IMR-90 (cell line): ENCODE measurements at regions not wholly inside any gene's neighbourhood (a gene's known extent, or its start where the extent isn't known, plus 50 kb on each side); places are given as distances from the start of the nearest gene placed in this dataset.
A peak's percentile ranks its signal among the peaks of the same experiment; 100 is the strongest.

ENCODE experiments used
- ATAC-seq: fragments of 200-7000 bp; cut with Tn5 transposase; 2 replicates; pipeline ENCODE4 v1.9.1; 2020; ENCODE audit warnings: low read depth, mild to moderate bottlenecking, moderate library complexity
- BruUV-seq: library from RNA; stranded (reverse); fragments of 400-500 nt; replicated peaks from 2 replicates; lab custom pipeline; 2021; lab: Mats Ljungman, UMichigan
- CTCF ChIA-PET: fragments of 300-600 bp; formaldehyde crosslinking; extraction: SDS; loops from one replicate; lab custom pipeline; 2021; ENCODE audit warnings: antibody characterized with exemption; lab: Yijun Ruan, JAX
- POLR2A ChIA-PET: fragments of 300-600 bp; sonication (Branson Sonifier 250); formaldehyde crosslinking; loops from one replicate; lab custom pipeline; 2022; ENCODE audit warnings: antibody characterized with exemption; ENCODE audit not compliant: unreplicated experiment; lab: Charles Lee
- DNase-seq: peaks from one replicate; pipeline ENCODE4 v3.0.0; 2013
- H2AFZ ChIP-seq: replicated peaks from 2 replicates; pipeline ENCODE3; 2013; ENCODE audit warnings: low read length, mild to moderate bottlenecking; ENCODE audit not compliant: poor library complexity
- H2AK5ac ChIP-seq: 2 replicates; pipeline ENCODE4 v1.6.1; 2013; ENCODE audit warnings: low read depth, low read length, inconsistent platforms
- H2AK9ac ChIP-seq: replicated peaks from 2 replicates; pipeline ENCODE3; 2013; ENCODE audit warnings: mild to moderate bottlenecking, low read depth, low read length, moderate library complexity; ENCODE audit not compliant: poor library complexity
- H2BK120ac ChIP-seq: 2 replicates; pipeline ENCODE4 v1.6.1; 2013; ENCODE audit warnings: low read depth, low read length, inconsistent platforms
- H2BK15ac ChIP-seq: 3 replicates; pipeline ENCODE4 v1.6.1; 2013; ENCODE audit warnings: low read depth, low read length, inconsistent platforms
- H2BK20ac ChIP-seq: 2 replicates; pipeline ENCODE4 v1.6.1; 2013; ENCODE audit warnings: low read depth, mild to moderate bottlenecking, inconsistent platforms, low read length, moderate library complexity
- H2BK5ac ChIP-seq: 2 replicates; pipeline ENCODE4 v1.6.1; 2013; ENCODE audit warnings: mild to moderate bottlenecking, low read depth, low read length, inconsistent platforms; ENCODE audit not compliant: poor library complexity, severe bottlenecking
- H3K14ac ChIP-seq: replicated peaks from 2 replicates; pipeline ENCODE4 v1.6.1; 2013; ENCODE audit warnings: low read depth, low read length, inconsistent platforms
- H3K18ac ChIP-seq: 2 replicates; pipeline ENCODE4 v1.6.1; 2013; ENCODE audit warnings: low read depth, low read length, control low read depth
- H3K23ac ChIP-seq: 2 replicates; pipeline ENCODE4 v1.6.1; 2013; ENCODE audit warnings: low read depth, low read length, inconsistent platforms
- H3K27ac ChIP-seq: 2 replicates; pipeline ENCODE4 v1.5.1; 2013; ENCODE audit warnings: mild to moderate bottlenecking, control low read depth, low read length; ENCODE audit not compliant: insufficient read depth
- H3K27me3 ChIP-seq: 2 replicates; pipeline ENCODE4 v1.6.1; 2013; ENCODE audit warnings: low read length; ENCODE audit not compliant: control insufficient read depth, insufficient read depth
- H3K36me3 ChIP-seq: 2 replicates; pipeline ENCODE4 v1.6.1; 2013; ENCODE audit warnings: low read length, mixed read lengths; ENCODE audit not compliant: control insufficient read depth, insufficient read depth
- H3K4ac ChIP-seq: 2 replicates; pipeline ENCODE4 v1.6.1; 2013; ENCODE audit warnings: low read depth, low read length, inconsistent platforms
- H3K4me1 ChIP-seq: 2 replicates; pipeline ENCODE4 v1.6.1; 2013; ENCODE audit warnings: low read length, mixed read lengths; ENCODE audit not compliant: control insufficient read depth, insufficient read depth
- H3K4me2 ChIP-seq: 2 replicates; pipeline ENCODE4 v1.6.1; 2013; ENCODE audit warnings: low read depth, mild to moderate bottlenecking, control low read depth, low read length, moderate library complexity
- H3K4me3 ChIP-seq: 2 replicates; pipeline ENCODE4 v1.5.1; 2013; ENCODE audit warnings: low read depth, mild to moderate bottlenecking, control low read depth, low read length, moderate library complexity; ENCODE audit not compliant: insufficient read depth
- H3K56ac ChIP-seq: 2 replicates; pipeline ENCODE4 v1.6.1; 2013; ENCODE audit warnings: low read length, inconsistent platforms; ENCODE audit not compliant: insufficient read depth; ENCODE audit errors: extremely low read depth
- H3K79me1 ChIP-seq, 2 experiments: 2 replicates each; pipeline ENCODE4 v1.6.1; 2013; ENCODE audit warnings: low read length in 2 of 2, inconsistent platforms in 1 of 2, low read depth in 1 of 2
- H3K9ac ChIP-seq: 2 replicates; pipeline ENCODE4 v1.6.1; 2013; ENCODE audit warnings: low read depth, low read length, control low read depth
- H3K9me1 ChIP-seq: 2 replicates; pipeline ENCODE4 v1.6.1; 2013; ENCODE audit warnings: low read length, inconsistent platforms; ENCODE audit not compliant: insufficient read depth
- H3K9me3 ChIP-seq: 2 replicates; pipeline ENCODE4 v1.6.1; 2013; ENCODE audit warnings: low read length; ENCODE audit not compliant: control insufficient read depth, insufficient read depth
- H4K20me1 ChIP-seq: 2 replicates; pipeline ENCODE4 v1.6.1; 2013; ENCODE audit warnings: low read length, inconsistent platforms; ENCODE audit not compliant: insufficient read depth
- H4K5ac ChIP-seq: 2 replicates; pipeline ENCODE4 v1.6.1; 2013; ENCODE audit warnings: mild to moderate bottlenecking, low read depth, low read length, control low read depth
- H4K8ac ChIP-seq, 2 experiments: 2 replicates each; pipeline ENCODE4 v1.6.1; 2013; ENCODE audit warnings: low read depth in 2 of 2, low read length in 2 of 2, control low read depth in 1 of 2, inconsistent platforms in 1 of 2
- H4K91ac ChIP-seq: 2 replicates; pipeline ENCODE4 v1.6.1; 2013; ENCODE audit warnings: low read depth, low read length, inconsistent platforms; ENCODE audit not compliant: insufficient read depth
- BHLHE40 ChIP-seq: fragments of 150-350 bp; IDR thresholded peaks from 2 replicates; pipeline ENCODE4 v1.6.1; 2016; ENCODE audit warnings: mild to moderate bottlenecking, low read depth, low read length
- FOS ChIP-seq: fragments of 150-350 bp; IDR thresholded peaks from 2 replicates; pipeline ENCODE4 v1.6.1; 2016; ENCODE audit warnings: low read depth, low read length
- MAFK ChIP-seq: IDR thresholded peaks from 2 replicates; pipeline ENCODE4 v1.6.1; 2012; ENCODE audit warnings: low read depth, low read length, improper control_type of control experiment
- MXI1 ChIP-seq: IDR thresholded peaks from 2 replicates; pipeline ENCODE4 v1.6.1; 2012; ENCODE audit warnings: low read depth, mild to moderate bottlenecking, low read length, moderate library complexity, borderline replicate concordance
- NFE2L2 ChIP-seq: fragments of 150-350 bp; IDR thresholded peaks from 2 replicates; pipeline ENCODE4 v1.6.1; 2016; ENCODE audit warnings: low read depth, mild to moderate bottlenecking, low read length
- POLR2A ChIP-seq: IDR thresholded peaks from 2 replicates; pipeline ENCODE4 v1.6.1; 2012; ENCODE audit warnings: mild to moderate bottlenecking, low read depth, low read length
- RCOR1 ChIP-seq: IDR thresholded peaks from 2 replicates; pipeline ENCODE4 v1.6.1; 2012; ENCODE audit warnings: mild to moderate bottlenecking, low read length, improper control_type of control experiment; ENCODE audit not compliant: insufficient replicate concordance
- RFX5 ChIP-seq: IDR thresholded peaks from 2 replicates; pipeline ENCODE4 v1.8.0; 2012; ENCODE audit warnings: low read depth, mild to moderate bottlenecking, low read length, moderate library complexity
- SMC3 ChIP-seq: fragments of 150-350 bp; IDR thresholded peaks from 2 replicates; pipeline ENCODE4 v1.6.1; 2016; ENCODE audit warnings: low read depth, mild to moderate bottlenecking, antibody characterized with exemption, low read length, moderate library complexity
- WGBS, 2 experiments: methylation state at CpG; one replicate each; pipeline versions ENCODE4 v1.1.5 to v1.1.7; 2013; ENCODE audit warnings: missing lambda C conversion rate in 2 of 2; ENCODE audit not compliant: insufficient read length in 1 of 2; ENCODE audit errors: extremely low coverage in 2 of 2; 5-methylcytosine and 5-hydroxymethylcytosine counted together
- dilution Hi-C: fragments of 300-500 bp; cut with HindIII; formaldehyde crosslinking; loops from one replicate; pipeline ENCODE4 v1.14.3; 2018; ENCODE audit warnings: low sequenced_read_pairs; ENCODE audit not compliant: unreplicated experiment
- in situ Hi-C: fragments of 300-500 bp; cut with MboI; formaldehyde crosslinking; loops from 3 replicates; pipeline ENCODE4 v1.14.3; 2019; ENCODE audit warnings: low sequenced_read_pairs, inconsistent platforms, mixed read lengths
- intact Hi-C: fragments of 100-400 bp; cut with micrococcal nuclease; formaldehyde crosslinking; loops from 2 replicates; pipeline ENCODE4 v1.10.0; 2022
- TF ChIP-seq, protein P1 (sequence below): fragments of 150-350 bp; IDR thresholded peaks from 2 replicates; pipeline ENCODE4 v1.6.1; 2016; ENCODE audit warnings: low read depth, mild to moderate bottlenecking, low read length, moderate library complexity, borderline replicate concordance
- TF ChIP-seq, protein P2 (sequence below): fragments of 150-350 bp; IDR thresholded peaks from 2 replicates; pipeline ENCODE4 v1.6.1; 2017; ENCODE audit warnings: mild to moderate bottlenecking, antibody characterized with exemption, low read length, low read depth
- TF ChIP-seq, protein P3 (sequence below): conservative IDR thresholded peaks from 2 replicates; pipeline ENCODE4 v1.5.1; 2012; ENCODE audit warnings: mild to moderate bottlenecking, low read depth, low read length, improper control_type of control experiment

DNA sequence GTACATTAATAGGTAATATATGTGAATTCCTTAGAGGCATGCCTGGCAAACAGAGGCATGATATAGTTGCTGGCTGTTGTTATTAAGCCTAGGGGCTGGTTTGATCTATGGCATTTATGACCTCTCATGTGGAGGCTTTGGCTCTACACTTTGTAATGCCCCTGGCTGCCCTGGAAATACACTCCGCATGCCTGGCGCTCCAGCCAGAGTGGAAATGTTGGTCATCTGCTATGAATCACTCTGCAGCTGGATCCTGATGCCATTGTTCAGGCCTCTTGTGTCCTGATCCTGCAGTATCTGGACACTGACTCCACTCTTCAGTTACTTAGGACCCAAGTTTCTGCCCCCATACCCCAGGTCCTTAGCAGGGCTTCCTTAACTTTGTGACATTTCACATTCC, 200.5 kb upstream of the PCSK2 start:
- H4K91ac ChIP-seq: peak overlapping the region; percentile 46; the same call in 1 of the 2 replicates
- no TSS peak for BruUV-seq
- peak overlapping the region; percentile 53 for H2BK5ac ChIP-seq
- intact Hi-C loops (no loop called here), dilution Hi-C loops (no loop called here), in situ Hi-C loops (no loop called here)
- peak overlapping the region; percentile 76; the same call in 2 of the 3 replicates for H2BK15ac ChIP-seq
- peak overlapping the region; percentile 69 for H2BK20ac ChIP-seq
- no peaks in the 10 kb centered on the region for H3K27me3 ChIP-seq
- peak overlapping the region; percentile 72 for H3K4ac ChIP-seq
- peak overlapping the region; percentile 77; the same call in 1 of the 2 replicates for H3K18ac ChIP-seq
- H2AK5ac ChIP-seq: peak overlapping the region; percentile 54; the same call in 1 of the 2 replicates
- peak overlapping the region; percentile 81; the same call in 1 of the 2 replicates for H4K5ac ChIP-seq
- H3K4me3 ChIP-seq: no peak overlapping the region
- no peaks in the 10 kb centered on the region for H4K20me1 ChIP-seq
- TF ChIP-seq FOS (no peak), MXI1 (no peak), POLR2A (no peak), RFX5 (no peak), NFE2L2 (no peak), RCOR1 (no peak), MAFK (no peak), BHLHE40 (no peak), SMC3 (no peak)
- TF ChIP-seq, protein P1, sequence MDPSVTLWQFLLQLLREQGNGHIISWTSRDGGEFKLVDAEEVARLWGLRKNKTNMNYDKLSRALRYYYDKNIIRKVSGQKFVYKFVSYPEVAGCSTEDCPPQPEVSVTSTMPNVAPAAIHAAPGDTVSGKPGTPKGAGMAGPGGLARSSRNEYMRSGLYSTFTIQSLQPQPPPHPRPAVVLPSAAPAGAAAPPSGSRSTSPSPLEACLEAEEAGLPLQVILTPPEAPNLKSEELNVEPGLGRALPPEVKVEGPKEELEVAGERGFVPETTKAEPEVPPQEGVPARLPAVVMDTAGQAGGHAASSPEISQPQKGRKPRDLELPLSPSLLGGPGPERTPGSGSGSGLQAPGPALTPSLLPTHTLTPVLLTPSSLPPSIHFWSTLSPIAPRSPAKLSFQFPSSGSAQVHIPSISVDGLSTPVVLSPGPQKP: no peak
- TF ChIP-seq, protein P2, sequence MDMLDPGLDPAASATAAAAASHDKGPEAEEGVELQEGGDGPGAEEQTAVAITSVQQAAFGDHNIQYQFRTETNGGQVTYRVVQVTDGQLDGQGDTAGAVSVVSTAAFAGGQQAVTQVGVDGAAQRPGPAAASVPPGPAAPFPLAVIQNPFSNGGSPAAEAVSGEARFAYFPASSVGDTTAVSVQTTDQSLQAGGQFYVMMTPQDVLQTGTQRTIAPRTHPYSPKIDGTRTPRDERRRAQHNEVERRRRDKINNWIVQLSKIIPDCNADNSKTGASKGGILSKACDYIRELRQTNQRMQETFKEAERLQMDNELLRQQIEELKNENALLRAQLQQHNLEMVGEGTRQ: no peak
- TF ChIP-seq, protein P3, sequence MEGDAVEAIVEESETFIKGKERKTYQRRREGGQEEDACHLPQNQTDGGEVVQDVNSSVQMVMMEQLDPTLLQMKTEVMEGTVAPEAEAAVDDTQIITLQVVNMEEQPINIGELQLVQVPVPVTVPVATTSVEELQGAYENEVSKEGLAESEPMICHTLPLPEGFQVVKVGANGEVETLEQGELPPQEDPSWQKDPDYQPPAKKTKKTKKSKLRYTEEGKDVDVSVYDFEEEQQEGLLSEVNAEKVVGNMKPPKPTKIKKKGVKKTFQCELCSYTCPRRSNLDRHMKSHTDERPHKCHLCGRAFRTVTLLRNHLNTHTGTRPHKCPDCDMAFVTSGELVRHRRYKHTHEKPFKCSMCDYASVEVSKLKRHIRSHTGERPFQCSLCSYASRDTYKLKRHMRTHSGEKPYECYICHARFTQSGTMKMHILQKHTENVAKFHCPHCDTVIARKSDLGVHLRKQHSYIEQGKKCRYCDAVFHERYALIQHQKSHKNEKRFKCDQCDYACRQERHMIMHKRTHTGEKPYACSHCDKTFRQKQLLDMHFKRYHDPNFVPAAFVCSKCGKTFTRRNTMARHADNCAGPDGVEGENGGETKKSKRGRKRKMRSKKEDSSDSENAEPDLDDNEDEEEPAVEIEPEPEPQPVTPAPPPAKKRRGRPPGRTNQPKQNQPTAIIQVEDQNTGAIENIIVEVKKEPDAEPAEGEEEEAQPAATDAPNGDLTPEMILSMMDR: no peak
- DNase-seq (peak; percentile 43), ATAC-seq (no peak)
- ChIA-PET POLR2A (no interaction called here), CTCF (interaction anchor here (0.7 kb wide), 1 partner anchor 103 kb away, joined by 4 read pairs; no protein-coding TSS in a partner anchor)
- 0 out of 2 replicates have a peak, but pooled peaks cover 2% of the 10 kb centered on the region for H3K9me1 ChIP-seq
- H3K23ac ChIP-seq: no peak overlapping the region; the same call in 1 of the 2 replicates
- H3K4me2 ChIP-seq: no peak overlapping the region
- H3K56ac ChIP-seq: no peak overlapping the region
- no peak overlapping the region for H3K9ac ChIP-seq
- peak overlapping the region; percentile 52 for H2AFZ ChIP-seq
- no peaks in the 10 kb centered on the region for H3K9me3 ChIP-seq
- H4K8ac ChIP-seq: peak overlapping the region; percentile 9 to 47; a peak in 2 of 4 replicates
- peak overlapping the region; percentile 19; the same call in 1 of the 2 replicates for H3K14ac ChIP-seq
- peaks cover 18% of the 10 kb centered on the region for H3K4me1 ChIP-seq
- H3K79me1 ChIP-seq: no peaks in the 10 kb centered on the region
- peak overlapping the region; percentile 91 for H2BK120ac ChIP-seq
- 50% methylated on average over 2 of the region's 2 CpGs; no CpG with 5 or more reads in 1 of the 2 experiments for WGBS, 2 experiments
- H3K36me3 ChIP-seq: no peaks in the 10 kb centered on the region
- no peak overlapping the region for H2AK9ac ChIP-seq
- 0 out of 2 replicates have a peak overlapping the region, but pooled peaks have one; percentile 6 for H3K27ac ChIP-seq
